Brain microvascular endothelial cell (primary cell): ENCODE measurements at regions not wholly inside any gene's neighbourhood (a gene's known extent, or its start where the extent isn't known, plus 50 kb on each side); places are given as distances from the start of the nearest gene placed in this dataset.
"Not testable (repeated sequence)": the region's sequence is repeated elsewhere in the genome, so short reads cannot be mapped to it uniquely, and the experiment has no call there.

Source experiments
- DNase-seq: peaks from one replicate; pipeline ENCODE4 v3.0.0-alpha.2; 2020
- H3K27ac ChIP-seq: fragments of 250-450 bp; sonication (Bioruptor Pico); 2 replicates; pipeline ENCODE4 v1.5.1; 2020; ENCODE audit warnings: mild to moderate bottlenecking, moderate library complexity
- H3K27me3 ChIP-seq: fragments of 250-450 bp; sonication (Bioruptor Pico); replicated peaks from 2 replicates; pipeline ENCODE4 v1.5.1; 2020; ENCODE audit warnings: mild to moderate bottlenecking
- H3K36me3 ChIP-seq: fragments of 250-450 bp; sonication (Bioruptor Pico); replicated peaks from 2 replicates; pipeline ENCODE4 v1.5.1; 2020; ENCODE audit warnings: mild to moderate bottlenecking
- H3K4me3 ChIP-seq: 2 replicates; pipeline ENCODE4 v1.5.1; 2011; ENCODE audit warnings: low read depth, mild to moderate bottlenecking, control low read depth, low read length, moderate library complexity
- in situ Hi-C: cut with HindIII; loops from 2 replicates; pipeline ENCODE4 v1.10.0; 2017; ENCODE audit warnings: low sequenced_read_pairs, low pct_ligation_motif_present

- H3K36me3 ChIP-seq, in situ Hi-C loops, H3K27me3 ChIP-seq, H3K27ac ChIP-seq: not testable (repeated sequence)
- DNase-seq, result peak; percentile 78
- peak overlapping the region; percentile 36 for H3K4me3 ChIP-seq
Measured at GRCh38 chr21:5154641-5154982, 5366.8 kb upstream of the TPTE start.

- DNase-seq, in situ Hi-C loops: not testable (repeated sequence)
Measured at GRCh38 chr21:5162693-5163574, 5358.4 kb upstream of the TPTE start.

DNA sequence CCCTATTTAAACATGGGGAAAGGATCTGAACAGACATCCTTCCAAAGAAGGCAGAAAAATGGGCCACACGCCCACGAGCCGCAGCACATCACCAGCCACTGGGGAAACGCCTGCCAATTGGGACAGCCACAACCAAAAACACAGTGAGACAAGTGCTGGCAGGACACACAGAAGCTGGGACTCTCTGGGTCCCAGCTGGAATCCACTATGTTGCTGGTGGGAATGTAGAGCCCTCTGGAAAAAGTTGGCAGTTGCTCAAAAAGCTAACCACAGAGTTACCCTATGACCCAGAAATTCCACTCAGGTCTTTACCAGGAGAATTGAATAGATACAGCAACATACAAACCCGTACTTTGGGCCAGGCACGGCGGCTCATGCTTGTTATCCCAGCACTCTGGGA, 5355.6 kb upstream of the TPTE start:
- DNase-seq, H3K36me3 ChIP-seq, H3K27me3 ChIP-seq, H3K27ac ChIP-seq, in situ Hi-C loops, H3K4me3 ChIP-seq: not testable (repeated sequence)

More at GRCh38 chr21:5162693-5163574, 5358.4 kb upstream of the TPTE start:
- not testable (repeated sequence) for H3K4me3 ChIP-seq, H3K27ac ChIP-seq, H3K36me3 ChIP-seq, H3K27me3 ChIP-seq
